MM.1S (cell line): ENCODE measurements at regions not wholly inside any gene's neighbourhood (a gene's known extent, or its start where the extent isn't known, plus 50 kb on each side); places are given as distances from the start of the nearest gene placed in this dataset.

Experiments
- DNase-seq: peaks from one replicate; pipeline ENCODE4 v3.0.0-alpha.2; 2015
- H2AFZ ChIP-seq: fragments of 300-600 bp; sonication (generic); 2 replicates; pipeline ENCODE4 v1.6.0; 2016; ENCODE audit warnings: antibody characterized with exemption, low read length
- H3F3A ChIP-seq: fragments of 300-600 bp; sonication (generic); 2 replicates; pipeline ENCODE4 v1.6.1; 2016; ENCODE audit warnings: mild to moderate bottlenecking, antibody characterized with exemption, low read length, moderate library complexity, mixed read lengths; ENCODE audit not compliant: insufficient read depth
- H3K27ac ChIP-seq: fragments of 300-600 bp; sonication (generic); 2 replicates; pipeline ENCODE4 v1.5.1; 2016; ENCODE audit warnings: mild to moderate bottlenecking, low read length
- H3K27me3 ChIP-seq: fragments of 300-600 bp; sonication (generic); replicated peaks from 2 replicates; pipeline ENCODE4 v1.6.0; 2016; ENCODE audit warnings: low read length; ENCODE audit not compliant: insufficient read depth
- H3K36me3 ChIP-seq: fragments of 300-600 bp; sonication (generic); replicated peaks from 2 replicates; pipeline ENCODE4 v1.6.1; 2016; ENCODE audit warnings: mild to moderate bottlenecking, low read length, mixed read lengths; ENCODE audit not compliant: insufficient read depth
- H3K4me1 ChIP-seq: fragments of 300-600 bp; sonication (generic); 2 replicates; pipeline ENCODE4 v1.6.1; 2016; ENCODE audit warnings: low read length, mixed read lengths
- H3K4me2 ChIP-seq: fragments of 300-600 bp; sonication (generic); 2 replicates; pipeline ENCODE4 v1.6.0; 2016; ENCODE audit warnings: low read depth, low read length
- H3K4me3 ChIP-seq: fragments of 300-600 bp; sonication (generic); 2 replicates; pipeline ENCODE4 v1.5.1; 2016; ENCODE audit warnings: low read length, mixed read lengths
- H3K79me2 ChIP-seq: fragments of 300-600 bp; sonication (generic); 2 replicates; pipeline ENCODE4 v1.6.1; 2016; ENCODE audit warnings: mixed run types, low read length, mixed read lengths
- H3K9ac ChIP-seq: fragments of 300-600 bp; sonication (generic); 2 replicates; pipeline ENCODE4 v1.6.1; 2016; ENCODE audit warnings: low read length, mixed read lengths
- H3K9me2 ChIP-seq: fragments of 300-600 bp; sonication (generic); replicated peaks from 2 replicates; pipeline ENCODE4 v1.6.1; 2016; ENCODE audit warnings: mild to moderate bottlenecking, low read length, mixed read lengths; ENCODE audit not compliant: insufficient read depth
- H3K9me3 ChIP-seq: fragments of 300-600 bp; sonication (generic); replicated peaks from 2 replicates; pipeline ENCODE4 v1.6.1; 2016; ENCODE audit warnings: mild to moderate bottlenecking, low read length, mixed read lengths; ENCODE audit not compliant: insufficient read depth
- H4K20me1 ChIP-seq: fragments of 300-600 bp; sonication (generic); 2 replicates; pipeline ENCODE4 v1.6.1; 2016; ENCODE audit warnings: mild to moderate bottlenecking, low read length, moderate library complexity, mixed read lengths; ENCODE audit not compliant: insufficient read depth
- CTCF ChIP-seq: fragments of 300-600 bp; sonication (generic); IDR thresholded peaks from 2 replicates; pipeline ENCODE4 v1.5.1; 2016; ENCODE audit warnings: antibody characterized with exemption, low read length, mixed read lengths
- EZH2 ChIP-seq: fragments of 300-600 bp; sonication (generic); optimal IDR thresholded peaks from 2 replicates; pipeline ENCODE3; 2017; ENCODE audit warnings: low read depth, mild to moderate bottlenecking, antibody characterized with exemption, low read length, mixed read lengths
- EZH2phosphoT487 ChIP-seq: fragments of 300-600 bp; sonication (generic); IDR thresholded peaks from 2 replicates; pipeline ENCODE4 v1.6.1; 2018; ENCODE audit warnings: antibody characterized with exemption, low read length

- H2AFZ ChIP-seq = no peak overlapping the region
- H3K79me2 ChIP-seq = no peaks in the 10 kb centered on the region
- no peaks in the 10 kb centered on the region for H4K20me1 ChIP-seq
- H3K4me3 ChIP-seq = no peak overlapping the region
- no peak for DNase-seq
- no peak overlapping the region for H3K9ac ChIP-seq
- H3K4me1 ChIP-seq = no peaks in the 10 kb centered on the region
- no peaks in the 10 kb centered on the region for H3K9me3 ChIP-seq
- no peak for TF ChIP-seq EZH2phosphoT487
- TF ChIP-seq CTCF = no peak
- TF ChIP-seq EZH2 = no peak
- no peaks in the 10 kb centered on the region for H3K27me3 ChIP-seq
- no peak overlapping the region for H3K4me2 ChIP-seq
- no peaks in the 10 kb centered on the region for H3K36me3 ChIP-seq
- no peak overlapping the region for H3K27ac ChIP-seq
- no peaks in the 10 kb centered on the region for H3K9me2 ChIP-seq
- no peaks in the 10 kb centered on the region for H3F3A ChIP-seq
Observed at GRCh38 chr2:19122220-19122619, 236.2 kb downstream of the OSR1 start.

- Histone ChIP-seq H3K4me2 (no peak overlapping the region), H3K4me3 (no peak overlapping the region), H3K4me1 (no peaks in the 10 kb centered on the region), H3F3A (no peaks in the 10 kb centered on the region), H4K20me1 (no peaks in the 10 kb centered on the region), H3K9me3 (no peaks in the 10 kb centered on the region), H3K79me2 (no peaks in the 10 kb centered on the region), H3K36me3 (no peaks in the 10 kb centered on the region), H3K27me3 (no peaks in the 10 kb centered on the region), H2AFZ (no peak overlapping the region), H3K9ac (no peak overlapping the region), H3K9me2 (no peaks in the 10 kb centered on the region), H3K27ac (no peak overlapping the region)
- TF ChIP-seq CTCF = no peak
- no peak for TF ChIP-seq EZH2
- TF ChIP-seq EZH2phosphoT487 = no peak
- no peak for DNase-seq
Observed at GRCh38 chr2:19120941-19121750, 237.3 kb downstream of the OSR1 start.

GRCh38 chr2:19120181-19120580 is 238.2 kb downstream of the OSR1 start:
- no peak for DNase-seq
- Histone ChIP-seq H2AFZ (no peak overlapping the region), H3K79me2 (no peaks in the 10 kb centered on the region), H3K4me1 (no peaks in the 10 kb centered on the region), H3K4me3 (no peak overlapping the region), H3K4me2 (no peak overlapping the region), H3K9me3 (no peaks in the 10 kb centered on the region), H3K27me3 (no peaks in the 10 kb centered on the region), H3K36me3 (no peaks in the 10 kb centered on the region), H3K9ac (no peak overlapping the region), H3K27ac (no peak overlapping the region), H3K9me2 (no peaks in the 10 kb centered on the region), H4K20me1 (no peaks in the 10 kb centered on the region), H3F3A (no peaks in the 10 kb centered on the region)
- TF ChIP-seq EZH2 (no peak), EZH2phosphoT487 (no peak), CTCF (no peak)
